ENCODE measurements at regions not wholly inside any gene's neighbourhood (a gene's known extent, or its start where the extent isn't known, plus 50 kb on each side); places are given as distances from the start of the nearest gene placed in this dataset.

DNA sequence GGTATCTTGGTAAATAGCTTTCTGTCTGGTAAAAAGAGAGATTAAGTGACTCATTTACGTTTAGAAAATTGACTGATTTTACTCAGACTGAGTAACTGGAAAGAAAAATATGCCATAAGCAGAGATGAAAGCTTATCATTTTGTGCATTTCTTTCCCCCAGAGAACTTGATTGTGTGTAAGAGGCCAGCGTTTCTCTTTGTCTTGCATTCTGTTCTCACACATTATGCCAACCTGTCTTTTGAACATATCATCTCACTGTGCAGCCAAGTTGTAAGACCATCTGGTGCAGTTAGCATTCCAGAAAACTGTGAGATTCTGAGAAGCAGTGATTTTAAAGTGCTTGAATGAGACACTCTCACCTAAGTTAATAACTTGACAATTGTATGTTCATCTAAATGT lies 651.3 kb downstream of the TECRL start:
- no peak for TF ChIP-seq CTCF (IDR thresholded peaks at IDR 0.05)
- no peak for TF ChIP-seq POLR2A (IDR thresholded peaks at IDR 0.05)

Data from Peyer's patch (tissue), 4 donors.